Liver (tissue), 7 donors: ENCODE measurements at regions not wholly inside any gene's neighbourhood (a gene's known extent, or its start where the extent isn't known, plus 50 kb on each side); places are given as distances from the start of the nearest gene placed in this dataset.

Experiments
- DNase-seq: peaks from one replicate; pipeline ENCODE4 v3.0.0-alpha.2; 2017; ENCODE audit warnings: low spot score
- H3K27ac ChIP-seq, 2 donors: one replicate each; pipeline ENCODE4 v1.7.0; 2013; ENCODE audit warnings: inconsistent platforms in 2 of 2, low read length in 2 of 2, control low read depth in 1 of 2, low read depth in 1 of 2, mild to moderate bottlenecking in 1 of 2
- H3K27me3 ChIP-seq, 4 donors: one replicate each; pipeline versions ENCODE4 v1.6.1 to v1.7.0; 2013; ENCODE audit warnings: low read length in 3 of 4, inconsistent platforms in 1 of 4, mild to moderate bottlenecking in 1 of 4, moderate library complexity in 1 of 4; ENCODE audit not compliant: control insufficient read depth in 4 of 4, insufficient read depth in 4 of 4
- H3K36me3 ChIP-seq, 4 donors: one replicate each; pipeline versions ENCODE4 v1.6.1 to v1.7.0; 2013; ENCODE audit warnings: low read length in 3 of 4, mild to moderate bottlenecking in 3 of 4, low read depth in 1 of 4, moderate library complexity in 1 of 4; ENCODE audit not compliant: control insufficient read depth in 4 of 4, insufficient read depth in 3 of 4
- H3K4me1 ChIP-seq, 4 donors: one replicate each; pipeline versions ENCODE4 v1.6.1 to v1.7.0; 2013; ENCODE audit warnings: low read length in 3 of 4, mild to moderate bottlenecking in 3 of 4, moderate library complexity in 1 of 4; ENCODE audit not compliant: control insufficient read depth in 4 of 4, insufficient read depth in 4 of 4
- H3K4me3 ChIP-seq, 3 donors: one replicate each; pipeline versions ENCODE4 v1.6.1 to v1.7.0; 2013; ENCODE audit warnings: low read length in 3 of 3, control low read depth in 1 of 3, low read depth in 1 of 3, mild to moderate bottlenecking in 1 of 3
- H3K9ac ChIP-seq, 2 donors: one replicate each; pipeline ENCODE4 v1.7.0; 2013; ENCODE audit warnings: low read length in 2 of 2, mild to moderate bottlenecking in 2 of 2, moderate library complexity in 2 of 2, control low read depth in 1 of 2, low read depth in 1 of 2
- H3K9me3 ChIP-seq, 4 donors: one replicate each; pipeline versions ENCODE4 v1.6.1 to v1.7.0; 2013; ENCODE audit warnings: low read length in 3 of 4; ENCODE audit not compliant: control insufficient read depth in 4 of 4
- EGR1 ChIP-seq, 2 donors: IDR thresholded peaks; 2 replicates each; pipeline ENCODE4 v1.6.1; 2016 to 2018; ENCODE audit warnings: antibody characterized with exemption in 2 of 2, low read depth in 2 of 2
- GABPA ChIP-seq, 2 donors: IDR thresholded peaks in 1 of 2; conservative IDR thresholded peaks in 1 of 2; 2 replicates each; pipeline ENCODE4 v1.6.1; 2016; ENCODE audit warnings: antibody characterized with exemption in 2 of 2, mild to moderate bottlenecking in 1 of 2, moderate library complexity in 1 of 2
- HNF4A ChIP-seq, 2 donors: conservative IDR thresholded peaks; 2 replicates each; pipeline ENCODE4 v1.6.1; 2016; ENCODE audit warnings: antibody characterized with exemption in 2 of 2, mild to moderate bottlenecking in 2 of 2
- HNF4G ChIP-seq: IDR thresholded peaks from 2 replicates; pipeline ENCODE4 v1.6.1; 2016; ENCODE audit warnings: antibody characterized with exemption
- NR2F2 ChIP-seq: IDR thresholded peaks from 2 replicates; pipeline ENCODE4 v1.6.1; 2016; ENCODE audit warnings: antibody characterized with exemption
- RXRA ChIP-seq, 2 donors: IDR thresholded peaks; 2 replicates each; pipeline ENCODE4 v1.6.1; 2017 to 2018; ENCODE audit warnings: antibody characterized with exemption in 2 of 2, mild to moderate bottlenecking in 1 of 2
- SP1 ChIP-seq: IDR thresholded peaks from 2 replicates; pipeline ENCODE4 v1.6.1; 2018; ENCODE audit warnings: antibody characterized with exemption, mild to moderate bottlenecking
- TAF1 ChIP-seq: conservative IDR thresholded peaks from 2 replicates; pipeline ENCODE4 v1.6.1; 2016; ENCODE audit warnings: antibody characterized with exemption, mild to moderate bottlenecking
- WGBS: extraction: QIAGEN DNeasy Blood & Tissue Kit; methylation state at CpG from one replicate; pipeline ENCODE4 v1.1.7; 2013; 5-methylcytosine and 5-hydroxymethylcytosine counted together
- TF ChIP-seq, protein P1 (sequence below): IDR thresholded peaks from 2 replicates; pipeline ENCODE4 v1.6.1; 2016; ENCODE audit warnings: antibody characterized with exemption
- TF ChIP-seq, protein P2 (sequence below): IDR thresholded peaks from 2 replicates; pipeline ENCODE4 v1.6.1; 2016; ENCODE audit warnings: antibody characterized with exemption, mild to moderate bottlenecking
- TF ChIP-seq, protein P3 (sequence below): IDR thresholded peaks from 2 replicates; pipeline ENCODE4 v1.6.1; 2016; ENCODE audit warnings: antibody characterized with exemption
- donor health status: healthy.
- donor health status: healthy.
- donor health status: healthy.
- donor health status: healthy.

DNA sequence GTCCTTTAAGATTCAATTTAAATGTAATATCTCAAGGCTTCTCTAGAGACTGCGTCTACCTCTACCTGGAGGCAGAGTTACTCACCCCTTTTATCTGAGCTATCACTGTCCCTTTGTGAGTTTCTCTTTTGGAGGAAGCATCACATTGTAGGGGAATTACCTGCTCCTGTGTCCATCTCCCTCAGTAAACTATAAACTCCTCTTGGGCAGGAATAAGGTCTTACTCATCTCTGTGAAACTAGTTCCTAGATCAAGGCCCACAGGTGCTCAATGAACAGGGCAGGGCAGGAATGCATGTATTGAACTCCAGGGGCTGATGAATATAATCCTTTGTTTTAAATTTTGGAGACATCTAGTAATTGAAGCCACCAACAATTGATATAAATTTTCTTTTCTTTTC, 139.8 kb upstream of the ERCC6L2 start:
- H3K4me3 ChIP-seq: no peak overlapping the region
- TF ChIP-seq TAF1 (no peak), RXRA (IDR thresholded peaks at IDR 0.05) (no peak)
- no peaks in the 10 kb centered on the region for H3K27me3 ChIP-seq
- no peak for DNase-seq
- WGBS: 97% methylated on average over 1 of the region's 1 CpG
- no peaks in the 10 kb centered on the region for H3K4me1 ChIP-seq
- no peak overlapping the region for H3K27ac ChIP-seq
- no peaks in the 10 kb centered on the region for H3K9me3 ChIP-seq
- H3K9ac ChIP-seq: no peak overlapping the region
- no peaks in the 10 kb centered on the region for H3K36me3 ChIP-seq

DNA sequence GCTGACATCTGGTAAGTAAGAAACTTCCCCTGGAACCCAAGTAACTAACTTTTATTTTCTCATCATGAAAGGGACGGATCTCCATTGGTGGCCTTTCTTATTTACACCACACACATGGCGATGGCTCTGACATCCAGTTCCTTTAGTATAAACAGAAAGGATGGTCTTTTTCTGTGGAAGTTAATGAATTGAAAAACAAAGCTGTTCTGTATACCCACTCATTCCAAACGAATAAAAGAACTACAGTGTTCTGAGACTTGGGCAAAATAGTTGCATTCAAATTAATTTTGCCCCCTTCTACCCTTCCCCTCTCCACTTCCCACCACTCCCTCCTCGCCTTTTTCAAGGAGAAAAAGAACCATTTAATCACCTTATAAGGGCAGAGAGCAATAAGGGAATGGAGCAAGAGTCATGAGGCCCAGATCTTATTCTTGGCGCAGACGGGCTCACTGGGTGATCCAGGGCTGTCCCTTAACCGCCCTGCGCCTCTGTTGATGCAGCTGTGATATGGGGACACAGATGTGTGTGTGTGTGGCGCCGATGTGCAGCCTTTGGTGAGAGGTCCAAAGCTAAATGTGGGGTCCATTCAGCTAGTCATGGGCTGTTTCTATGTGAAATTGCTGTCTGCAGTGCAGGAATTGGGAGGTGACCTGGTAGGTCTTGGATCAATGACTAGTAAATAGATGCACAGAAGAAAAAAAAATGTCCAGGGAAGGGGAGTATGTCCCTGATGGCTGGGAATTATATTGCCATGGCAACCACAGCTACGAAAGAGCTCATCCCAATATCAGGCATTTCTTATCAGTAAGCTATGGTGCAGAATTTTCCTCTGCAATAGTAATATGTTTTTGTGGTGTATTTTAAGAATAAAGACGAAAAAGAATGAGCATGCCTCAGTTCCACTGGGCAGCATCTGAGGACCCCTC, 141.5 kb upstream of the ERCC6L2 start:
- no peaks in the 10 kb centered on the region for H3K27me3 ChIP-seq
- no peak overlapping the region for H3K4me3 ChIP-seq
- no peaks in the 10 kb centered on the region for H3K9me3 ChIP-seq
- H3K4me1 ChIP-seq: no peaks in the 10 kb centered on the region
- WGBS: 83% methylated on average over 12 of the region's 12 CpGs
- no peaks in the 10 kb centered on the region for H3K36me3 ChIP-seq
- no peak overlapping the region for H3K27ac ChIP-seq
- DNase-seq: no peak
- no peak for TF ChIP-seq TAF1
- TF ChIP-seq NR2F2: no peak
- no peak for TF ChIP-seq RXRA (IDR thresholded peaks at IDR 0.05)
- TF ChIP-seq HNF4A (conservative IDR thresholded peaks at IDR 0.05): no peak
- TF ChIP-seq, protein P1, sequence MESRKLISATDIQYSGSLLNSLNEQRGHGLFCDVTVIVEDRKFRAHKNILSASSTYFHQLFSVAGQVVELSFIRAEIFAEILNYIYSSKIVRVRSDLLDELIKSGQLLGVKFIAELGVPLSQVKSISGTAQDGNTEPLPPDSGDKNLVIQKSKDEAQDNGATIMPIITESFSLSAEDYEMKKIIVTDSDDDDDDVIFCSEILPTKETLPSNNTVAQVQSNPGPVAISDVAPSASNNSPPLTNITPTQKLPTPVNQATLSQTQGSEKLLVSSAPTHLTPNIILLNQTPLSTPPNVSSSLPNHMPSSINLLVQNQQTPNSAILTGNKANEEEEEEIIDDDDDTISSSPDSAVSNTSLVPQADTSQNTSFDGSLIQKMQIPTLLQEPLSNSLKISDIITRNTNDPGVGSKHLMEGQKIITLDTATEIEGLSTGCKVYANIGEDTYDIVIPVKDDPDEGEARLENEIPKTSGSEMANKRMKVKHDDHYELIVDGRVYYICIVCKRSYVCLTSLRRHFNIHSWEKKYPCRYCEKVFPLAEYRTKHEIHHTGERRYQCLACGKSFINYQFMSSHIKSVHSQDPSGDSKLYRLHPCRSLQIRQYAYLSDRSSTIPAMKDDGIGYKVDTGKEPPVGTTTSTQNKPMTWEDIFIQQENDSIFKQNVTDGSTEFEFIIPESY: no peak
- no peak for TF ChIP-seq SP1
- TF ChIP-seq, protein P2, sequence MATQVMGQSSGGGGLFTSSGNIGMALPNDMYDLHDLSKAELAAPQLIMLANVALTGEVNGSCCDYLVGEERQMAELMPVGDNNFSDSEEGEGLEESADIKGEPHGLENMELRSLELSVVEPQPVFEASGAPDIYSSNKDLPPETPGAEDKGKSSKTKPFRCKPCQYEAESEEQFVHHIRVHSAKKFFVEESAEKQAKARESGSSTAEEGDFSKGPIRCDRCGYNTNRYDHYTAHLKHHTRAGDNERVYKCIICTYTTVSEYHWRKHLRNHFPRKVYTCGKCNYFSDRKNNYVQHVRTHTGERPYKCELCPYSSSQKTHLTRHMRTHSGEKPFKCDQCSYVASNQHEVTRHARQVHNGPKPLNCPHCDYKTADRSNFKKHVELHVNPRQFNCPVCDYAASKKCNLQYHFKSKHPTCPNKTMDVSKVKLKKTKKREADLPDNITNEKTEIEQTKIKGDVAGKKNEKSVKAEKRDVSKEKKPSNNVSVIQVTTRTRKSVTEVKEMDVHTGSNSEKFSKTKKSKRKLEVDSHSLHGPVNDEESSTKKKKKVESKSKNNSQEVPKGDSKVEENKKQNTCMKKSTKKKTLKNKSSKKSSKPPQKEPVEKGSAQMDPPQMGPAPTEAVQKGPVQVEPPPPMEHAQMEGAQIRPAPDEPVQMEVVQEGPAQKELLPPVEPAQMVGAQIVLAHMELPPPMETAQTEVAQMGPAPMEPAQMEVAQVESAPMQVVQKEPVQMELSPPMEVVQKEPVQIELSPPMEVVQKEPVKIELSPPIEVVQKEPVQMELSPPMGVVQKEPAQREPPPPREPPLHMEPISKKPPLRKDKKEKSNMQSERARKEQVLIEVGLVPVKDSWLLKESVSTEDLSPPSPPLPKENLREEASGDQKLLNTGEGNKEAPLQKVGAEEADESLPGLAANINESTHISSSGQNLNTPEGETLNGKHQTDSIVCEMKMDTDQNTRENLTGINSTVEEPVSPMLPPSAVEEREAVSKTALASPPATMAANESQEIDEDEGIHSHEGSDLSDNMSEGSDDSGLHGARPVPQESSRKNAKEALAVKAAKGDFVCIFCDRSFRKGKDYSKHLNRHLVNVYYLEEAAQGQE: no peak
- TF ChIP-seq, protein P3, sequence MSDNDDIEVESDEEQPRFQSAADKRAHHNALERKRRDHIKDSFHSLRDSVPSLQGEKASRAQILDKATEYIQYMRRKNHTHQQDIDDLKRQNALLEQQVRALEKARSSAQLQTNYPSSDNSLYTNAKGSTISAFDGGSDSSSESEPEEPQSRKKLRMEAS: no peak
- TF ChIP-seq HNF4G: no peak
- TF ChIP-seq EGR1 (IDR thresholded peaks at IDR 0.05; ENCODE audit: low read depth in 2 of 2): no peak
- TF ChIP-seq GABPA (IDR thresholded peaks at IDR 0.05 in 1 of 2, conservative IDR thresholded peaks at IDR 0.05 in 1 of 2): no peak
- H3K9ac ChIP-seq: no peak overlapping the region
